ENCODE measurements at regions not wholly inside any gene's neighbourhood (a gene's known extent, or its start where the extent isn't known, plus 50 kb on each side); places are given as distances from the start of the nearest gene placed in this dataset.

GRCh38 chr14:87108726-87109125 is 884.3 kb downstream of the GALC start:
- no peak for TF ChIP-seq CTCF (IDR thresholded peaks at IDR 0.05; ENCODE audit: insufficient read depth, low read length)
- peak; percentile 69 for DNase-seq (ENCODE audit: low read depth)
- no peak overlapping the region for H3K4me3 ChIP-seq (ENCODE audit: low read depth, low read length)

GRCh38 chr14:87102811-87103378 is 890.1 kb downstream of the GALC start:
- peak; percentile 3 for DNase-seq (ENCODE audit: low read depth)
- TF ChIP-seq CTCF (IDR thresholded peaks at IDR 0.05; ENCODE audit: insufficient read depth, low read length) = no peak
- no peak overlapping the region for H3K4me3 ChIP-seq (ENCODE audit: low read depth, low read length)

GRCh38 chr14:87097015-87097414 is 896.0 kb downstream of the GALC start:
- no peak overlapping the region for H3K4me3 ChIP-seq (ENCODE audit: low read depth, low read length)
- DNase-seq (ENCODE audit: low read depth) = no peak

GRCh38 chr14:87094913-87095312 is 898.1 kb downstream of the GALC start:
- DNase-seq (ENCODE audit: low read depth) = no peak
- no peak for TF ChIP-seq CTCF (IDR thresholded peaks at IDR 0.05; ENCODE audit: insufficient read depth, low read length)

More at GRCh38 chr14:87097015-87097414, 896.0 kb downstream of the GALC start:
- TF ChIP-seq CTCF (IDR thresholded peaks at IDR 0.05; ENCODE audit: insufficient read depth, low read length) = no peak

GRCh38 chr14:87088588-87088987 is 904.4 kb downstream of the GALC start:
- TF ChIP-seq CTCF (IDR thresholded peaks at IDR 0.05; ENCODE audit: insufficient read depth, low read length) = no peak
- DNase-seq (ENCODE audit: low read depth) = no peak

More at GRCh38 chr14:87094913-87095312, 898.1 kb downstream of the GALC start:
- H3K4me3 ChIP-seq (ENCODE audit: low read depth, low read length) = no peak overlapping the region

GRCh38 chr14:87087881-87088280 is 905.1 kb downstream of the GALC start:
- H3K4me3 ChIP-seq (ENCODE audit: low read depth, low read length) = no peak overlapping the region
- no peak for DNase-seq (ENCODE audit: low read depth)
- TF ChIP-seq CTCF (IDR thresholded peaks at IDR 0.05; ENCODE audit: insufficient read depth, low read length) = no peak

More at GRCh38 chr14:87088588-87088987, 904.4 kb downstream of the GALC start:
- no peak overlapping the region for H3K4me3 ChIP-seq (ENCODE audit: low read depth, low read length)

GRCh38 chr14:87084908-87085307 is 908.1 kb downstream of the GALC start:
- DNase-seq (ENCODE audit: low read depth) = no peak
- TF ChIP-seq CTCF (IDR thresholded peaks at IDR 0.05; ENCODE audit: insufficient read depth, low read length) = no peak
- H3K4me3 ChIP-seq (ENCODE audit: low read depth, low read length) = no peak overlapping the region
